Panc1 (cell line): ENCODE measurements at regions not wholly inside any gene's neighbourhood (a gene's known extent, or its start where the extent isn't known, plus 50 kb on each side); places are given as distances from the start of the nearest gene placed in this dataset.

ENCODE experiments used
- ATAC-seq: fragments of 200-7000 bp; cut with Tn5 transposase; 2 replicates; pipeline ENCODE4 v1.9.1; 2020; ENCODE audit warnings: mild to moderate bottlenecking, moderate library complexity
- BruUV-seq: library from RNA; stranded (reverse); fragments of 400-500 nt; replicated peaks from 2 replicates; lab custom pipeline; 2021; lab: Mats Ljungman, UMichigan
- CTCF ChIA-PET: fragments of 300-600 bp; sonication (Branson Sonifier 250); formaldehyde crosslinking; loops from one replicate; lab custom pipeline; 2022; ENCODE audit warnings: antibody characterized with exemption; lab: Charles Lee
- POLR2A ChIA-PET: fragments of 300-600 bp; sonication (Branson Sonifier 250); formaldehyde crosslinking; loops from one replicate; lab custom pipeline; 2022; ENCODE audit warnings: antibody characterized with exemption; lab: Charles Lee
- DNase-seq: peaks from one replicate; pipeline ENCODE4 v3.0.0-alpha.2; 2010; ENCODE audit warnings: low read depth, low spot score
- H3K27ac ChIP-seq: 2 replicates; pipeline ENCODE4 v1.5.1; 2011; ENCODE audit warnings: mild to moderate bottlenecking, low read length, inconsistent platforms
- H3K27me3 ChIP-seq: fragments of 200-500 bp; sonication (Bioruptor generic); 2 replicates; pipeline ENCODE4 v1.6.0; 2014; ENCODE audit warnings: low read length, inconsistent platforms; ENCODE audit not compliant: control insufficient read depth, insufficient read depth
- H3K36me3 ChIP-seq: fragments of 200-500 bp; sonication (Bioruptor generic); 2 replicates; pipeline ENCODE4 v1.5.1; 2014; ENCODE audit warnings: inconsistent platforms, mild to moderate bottlenecking, low read length, moderate library complexity; ENCODE audit not compliant: control insufficient read depth, insufficient read depth
- H3K4me1 ChIP-seq: 2 replicates; pipeline ENCODE4 v1.5.1; 2011; ENCODE audit warnings: inconsistent platforms, mild to moderate bottlenecking, low read length, moderate library complexity; ENCODE audit not compliant: control insufficient read depth, insufficient read depth
- H3K4me3 ChIP-seq, 2 experiments: 2 replicates each; pipeline ENCODE4 v1.5.1; 2011 to 2012; ENCODE audit warnings: low read depth in 2 of 2, low read length in 2 of 2, mild to moderate bottlenecking in 2 of 2, inconsistent platforms in 1 of 2, moderate library complexity in 1 of 2
- H3K9me3 ChIP-seq: fragments of 200-500 bp; sonication (Bioruptor generic); 2 replicates; pipeline ENCODE4 v1.5.1; 2014; ENCODE audit warnings: low read depth, mild to moderate bottlenecking, inconsistent platforms, low read length, moderate library complexity; ENCODE audit not compliant: control insufficient read depth, insufficient read depth
- POLR2AphosphoS5 ChIP-seq: IDR thresholded peaks from 2 replicates; pipeline ENCODE4 v1.6.1; 2012; ENCODE audit warnings: mild to moderate bottlenecking, low read depth, low read length, moderate library complexity
- REST ChIP-seq, 2 experiments: IDR thresholded peaks; 2 replicates each; pipeline ENCODE4 v1.6.1; 2011 to 2012; ENCODE audit warnings: low read depth in 2 of 2, control low read depth in 1 of 2, low read length in 1 of 2, mild to moderate bottlenecking in 1 of 2, moderate library complexity in 1 of 2; ENCODE audit not compliant: insufficient read depth in 1 of 2
- SIN3A ChIP-seq: IDR thresholded peaks from 2 replicates; pipeline ENCODE4 v1.6.1; 2012; ENCODE audit warnings: low read depth, mild to moderate bottlenecking, low read length, moderate library complexity, borderline replicate concordance; ENCODE audit not compliant: insufficient read depth
- TCF7L2 ChIP-seq: IDR thresholded peaks from 2 replicates; pipeline ENCODE4 v1.6.1; 2011; ENCODE audit warnings: mild to moderate bottlenecking, low read depth, low read length, inconsistent platforms
- in situ Hi-C: cut with HindIII; loops from 2 replicates; pipeline ENCODE4 v1.10.0; 2016; ENCODE audit warnings: low sequenced_read_pairs, low pct_unique_long_range_greater_than_20kb
- intact Hi-C: fragments of 100-400 bp; cut with micrococcal nuclease; formaldehyde crosslinking; loops from one replicate; pipeline ENCODE4 v1.10.0; 2022; ENCODE audit not compliant: unreplicated experiment
- TF ChIP-seq, protein P1 (sequence below): fragments of 450-650 bp; IDR thresholded peaks from 2 replicates; pipeline ENCODE4 v1.5.1; 2017; ENCODE audit warnings: mild to moderate bottlenecking

DNA sequence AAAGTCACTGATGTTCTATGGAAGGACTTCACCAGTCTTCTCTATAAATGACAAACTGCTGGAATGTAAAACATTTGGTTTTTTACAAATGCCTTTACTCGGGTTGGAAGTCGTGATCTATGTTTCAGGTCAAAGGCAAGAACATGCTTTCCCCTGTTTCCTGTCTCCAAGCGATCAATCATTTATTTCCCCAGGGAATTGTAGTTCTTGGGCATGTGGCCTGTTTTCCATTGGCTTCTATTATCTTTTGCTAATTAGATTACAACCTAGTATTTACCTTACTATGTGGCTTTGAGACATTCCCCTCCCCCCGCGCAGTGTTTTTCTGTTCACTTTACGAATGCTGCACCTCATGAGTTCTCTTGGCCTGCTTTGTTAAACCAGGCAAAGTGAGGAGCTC lies 684.2 kb downstream of the EPHA4 start:
- in situ Hi-C loops: no loop called here
- no peak overlapping the region for H3K27ac ChIP-seq
- H3K27me3 ChIP-seq: no peaks in the 10 kb centered on the region
- H3K36me3 ChIP-seq: no peaks in the 10 kb centered on the region
- TF ChIP-seq, protein P1, sequence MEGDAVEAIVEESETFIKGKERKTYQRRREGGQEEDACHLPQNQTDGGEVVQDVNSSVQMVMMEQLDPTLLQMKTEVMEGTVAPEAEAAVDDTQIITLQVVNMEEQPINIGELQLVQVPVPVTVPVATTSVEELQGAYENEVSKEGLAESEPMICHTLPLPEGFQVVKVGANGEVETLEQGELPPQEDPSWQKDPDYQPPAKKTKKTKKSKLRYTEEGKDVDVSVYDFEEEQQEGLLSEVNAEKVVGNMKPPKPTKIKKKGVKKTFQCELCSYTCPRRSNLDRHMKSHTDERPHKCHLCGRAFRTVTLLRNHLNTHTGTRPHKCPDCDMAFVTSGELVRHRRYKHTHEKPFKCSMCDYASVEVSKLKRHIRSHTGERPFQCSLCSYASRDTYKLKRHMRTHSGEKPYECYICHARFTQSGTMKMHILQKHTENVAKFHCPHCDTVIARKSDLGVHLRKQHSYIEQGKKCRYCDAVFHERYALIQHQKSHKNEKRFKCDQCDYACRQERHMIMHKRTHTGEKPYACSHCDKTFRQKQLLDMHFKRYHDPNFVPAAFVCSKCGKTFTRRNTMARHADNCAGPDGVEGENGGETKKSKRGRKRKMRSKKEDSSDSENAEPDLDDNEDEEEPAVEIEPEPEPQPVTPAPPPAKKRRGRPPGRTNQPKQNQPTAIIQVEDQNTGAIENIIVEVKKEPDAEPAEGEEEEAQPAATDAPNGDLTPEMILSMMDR: no peak
- TF ChIP-seq REST (IDR thresholded peaks at IDR 0.05; ENCODE audit: insufficient read depth in 1 of 2, low read depth in 2 of 2, low read length in 1 of 2) (no peak), POLR2AphosphoS5 (no peak), TCF7L2 (no peak), SIN3A (no peak)
- ChIA-PET CTCF (no interaction called here), POLR2A (no interaction called here)
- H3K4me1 ChIP-seq: no peaks in the 10 kb centered on the region
- DNase-seq: no peak
- no peak for ATAC-seq
- BruUV-seq: no TSS peak
- no peak overlapping the region for H3K4me3 ChIP-seq
- no peaks in the 10 kb centered on the region; the same call in 1 of the 2 replicates for H3K9me3 ChIP-seq
- intact Hi-C loops: no loop called here

GRCh38 chr2:220890931-220891330 lies 681.2 kb downstream of the EPHA4 start:
- POLR2A ChIA-PET: no interaction called here
- ATAC-seq (no peak), DNase-seq (no peak)
- Histone ChIP-seq H3K9me3 (no peaks in the 10 kb centered on the region; the same call in 1 of the 2 replicates), H3K4me3 (no peak overlapping the region), H3K27ac (no peak overlapping the region), H3K27me3 (no peaks in the 10 kb centered on the region), H3K4me1 (no peaks in the 10 kb centered on the region), H3K36me3 (no peaks in the 10 kb centered on the region)
- intact Hi-C loops (no loop called here), in situ Hi-C loops (no loop called here)
- CTCF ChIA-PET: no interaction called here
- TF ChIP-seq SIN3A: no peak
- TF ChIP-seq POLR2AphosphoS5: no peak
- TF ChIP-seq, protein P1: no peak
- TF ChIP-seq TCF7L2: no peak
- no peak for TF ChIP-seq REST (IDR thresholded peaks at IDR 0.05; ENCODE audit: insufficient read depth in 1 of 2, low read depth in 2 of 2, low read length in 1 of 2)
- no TSS peak for BruUV-seq
